ENCODE measurements at regions not wholly inside any gene's neighbourhood (a gene's known extent, or its start where the extent isn't known, plus 50 kb on each side); places are given as distances from the start of the nearest gene placed in this dataset.

- TF ChIP-seq NR2C2 (CRISPR knock-in tag; IDR thresholded peaks at IDR 0.05) (no peak), NR2C2 (tag; IDR thresholded peaks at IDR 0.05) (no peak), POLR2A (conservative IDR thresholded peaks at IDR 0.05) (no peak), SP1 (CRISPR knock-in tag; IDR thresholded peaks at IDR 0.05) (no peak), MAFK (IDR thresholded peaks at IDR 0.05; ENCODE audit: low read length) (no peak), ZNF699 (CRISPR knock-in tag; IDR thresholded peaks at IDR 0.05; ENCODE audit: insufficient replicate concordance) (no peak)
Observed at GRCh38 chrX:51155566-51155965, 177.1 kb upstream of the NUDT10 start.
